Esophagus squamous epithelium (tissue), 4 donors: ENCODE measurements at regions not wholly inside any gene's neighbourhood (a gene's known extent, or its start where the extent isn't known, plus 50 kb on each side); places are given as distances from the start of the nearest gene placed in this dataset.

ENCODE experiments used
- POLR2A ChIP-seq, 4 donors: fragments of 450-650 bp; IDR thresholded peaks; one replicate each; pipeline ENCODE4 v1.6.1; 2017; ENCODE audit warnings: antibody characterized with exemption in 4 of 4, mild to moderate bottlenecking in 4 of 4, moderate library complexity in 3 of 4
- TF ChIP-seq, protein P1 (sequence below), 6 experiments: fragments of 450-650 bp in 4 of 6; fragments of 200-600 bp in 2 of 6; sonication (generic) in 2 of 6; IDR thresholded peaks; one replicate each; pipeline ENCODE4 v1.5.1; 2016 to 2019; ENCODE audit warnings: antibody characterized with exemption in 6 of 6, mild to moderate bottlenecking in 4 of 6, moderate library complexity in 4 of 6

DNA sequence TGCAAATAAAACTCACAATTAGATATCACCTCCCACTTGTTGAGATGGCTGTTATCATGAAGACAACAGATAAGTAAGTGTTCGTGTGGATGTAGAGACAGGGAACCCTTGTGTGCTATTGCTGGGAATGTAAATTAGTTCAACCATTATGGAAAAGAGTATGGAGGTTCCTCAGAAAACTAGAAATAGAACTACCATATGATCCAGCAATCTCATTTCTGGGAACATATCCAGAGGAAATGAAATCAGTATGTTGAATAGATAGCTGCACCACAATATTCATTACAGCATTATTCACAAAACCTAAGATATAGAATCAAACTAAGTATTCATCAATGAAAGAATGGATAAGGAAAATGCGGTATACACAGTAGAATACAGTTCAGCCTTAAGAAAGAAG is 418.7 kb upstream of the CNTN6 start:
- TF ChIP-seq, protein P1, sequence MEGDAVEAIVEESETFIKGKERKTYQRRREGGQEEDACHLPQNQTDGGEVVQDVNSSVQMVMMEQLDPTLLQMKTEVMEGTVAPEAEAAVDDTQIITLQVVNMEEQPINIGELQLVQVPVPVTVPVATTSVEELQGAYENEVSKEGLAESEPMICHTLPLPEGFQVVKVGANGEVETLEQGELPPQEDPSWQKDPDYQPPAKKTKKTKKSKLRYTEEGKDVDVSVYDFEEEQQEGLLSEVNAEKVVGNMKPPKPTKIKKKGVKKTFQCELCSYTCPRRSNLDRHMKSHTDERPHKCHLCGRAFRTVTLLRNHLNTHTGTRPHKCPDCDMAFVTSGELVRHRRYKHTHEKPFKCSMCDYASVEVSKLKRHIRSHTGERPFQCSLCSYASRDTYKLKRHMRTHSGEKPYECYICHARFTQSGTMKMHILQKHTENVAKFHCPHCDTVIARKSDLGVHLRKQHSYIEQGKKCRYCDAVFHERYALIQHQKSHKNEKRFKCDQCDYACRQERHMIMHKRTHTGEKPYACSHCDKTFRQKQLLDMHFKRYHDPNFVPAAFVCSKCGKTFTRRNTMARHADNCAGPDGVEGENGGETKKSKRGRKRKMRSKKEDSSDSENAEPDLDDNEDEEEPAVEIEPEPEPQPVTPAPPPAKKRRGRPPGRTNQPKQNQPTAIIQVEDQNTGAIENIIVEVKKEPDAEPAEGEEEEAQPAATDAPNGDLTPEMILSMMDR (IDR thresholded peaks at IDR 0.05) = no peak
- no peak for TF ChIP-seq POLR2A (IDR thresholded peaks at IDR 0.05)
